HG02970 (cell line): ENCODE measurements at regions not wholly inside any gene's neighbourhood (a gene's known extent, or its start where the extent isn't known, plus 50 kb on each side); places are given as distances from the start of the nearest gene placed in this dataset.

Experiments
- ATAC-seq: cut with Tn5 transposase; IDR thresholded peaks from one replicate; pipeline ENCODE4 v1.9.1; 2021; ENCODE audit warnings: mild to moderate bottlenecking, moderate library complexity, moderate number of reproducible peaks; ENCODE audit not compliant: unreplicated experiment, low FRiP score

- ATAC-seq = no peak
Measured at GRCh38 chr4:10212400-10212799, 95.8 kb upstream of the WDR1 start.

GRCh38 chr4:10207116-10207515 lies 90.5 kb upstream of the WDR1 start:
- no peak for ATAC-seq

- ATAC-seq = no peak
Measured at GRCh38 chr4:10205223-10205622, 88.6 kb upstream of the WDR1 start.

GRCh38 chr4:10204401-10205058 lies 87.9 kb upstream of the WDR1 start:
- ATAC-seq = no peak

GRCh38 chr4:10203851-10204250 lies 87.3 kb upstream of the WDR1 start:
- no peak for ATAC-seq

GRCh38 chr4:10201381-10202223 lies 85.0 kb upstream of the WDR1 start:
- no peak for ATAC-seq

GRCh38 chr4:10200869-10201268 lies 84.3 kb upstream of the WDR1 start:
- no peak for ATAC-seq

- no peak for ATAC-seq
Measured at GRCh38 chr4:10198365-10198764, 81.8 kb upstream of the WDR1 start.

GRCh38 chr4:10197952-10198351 lies 81.4 kb upstream of the WDR1 start:
- ATAC-seq = no peak

- no peak for ATAC-seq
Measured at GRCh38 chr4:10196191-10196590, 79.6 kb upstream of the WDR1 start.

GRCh38 chr4:10192331-10192730 lies 75.7 kb upstream of the WDR1 start:
- no peak for ATAC-seq

- ATAC-seq = no peak
Measured at GRCh38 chr4:10188400-10189004, 71.9 kb upstream of the WDR1 start.

- no peak for ATAC-seq
Measured at GRCh38 chr4:10186228-10187214, 69.9 kb upstream of the WDR1 start.

- no peak for ATAC-seq
Measured at GRCh38 chr4:10185518-10186227, 69.1 kb upstream of the WDR1 start.

GRCh38 chr4:10184501-10184938 lies 67.9 kb upstream of the WDR1 start:
- no peak for ATAC-seq

- ATAC-seq = no peak
Measured at GRCh38 chr4:10184041-10184440, 67.4 kb upstream of the WDR1 start.

GRCh38 chr4:10183462-10183861 lies 66.9 kb upstream of the WDR1 start:
- no peak for ATAC-seq

GRCh38 chr4:10182446-10183424 lies 66.1 kb upstream of the WDR1 start:
- ATAC-seq = no peak
